NB4 (cell line): ENCODE measurements at regions not wholly inside any gene's neighbourhood (a gene's known extent, or its start where the extent isn't known, plus 50 kb on each side); places are given as distances from the start of the nearest gene placed in this dataset.

Source experiments
- TF ChIP-seq, protein P1 (sequence below): IDR thresholded peaks from 2 replicates; pipeline ENCODE4 v1.6.1; 2011; ENCODE audit warnings: low read depth, low read length
- TF ChIP-seq, protein P2 (sequence below): IDR thresholded peaks from one replicate; pipeline ENCODE4 v1.5.1; 2012; ENCODE audit warnings: low read depth, low read length

GRCh38 chr6:121578216-121578615 lies 142.8 kb downstream of the GJA1 start:
- TF ChIP-seq, protein P1, sequence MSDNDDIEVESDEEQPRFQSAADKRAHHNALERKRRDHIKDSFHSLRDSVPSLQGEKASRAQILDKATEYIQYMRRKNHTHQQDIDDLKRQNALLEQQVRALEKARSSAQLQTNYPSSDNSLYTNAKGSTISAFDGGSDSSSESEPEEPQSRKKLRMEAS, result no peak
- TF ChIP-seq, protein P2, sequence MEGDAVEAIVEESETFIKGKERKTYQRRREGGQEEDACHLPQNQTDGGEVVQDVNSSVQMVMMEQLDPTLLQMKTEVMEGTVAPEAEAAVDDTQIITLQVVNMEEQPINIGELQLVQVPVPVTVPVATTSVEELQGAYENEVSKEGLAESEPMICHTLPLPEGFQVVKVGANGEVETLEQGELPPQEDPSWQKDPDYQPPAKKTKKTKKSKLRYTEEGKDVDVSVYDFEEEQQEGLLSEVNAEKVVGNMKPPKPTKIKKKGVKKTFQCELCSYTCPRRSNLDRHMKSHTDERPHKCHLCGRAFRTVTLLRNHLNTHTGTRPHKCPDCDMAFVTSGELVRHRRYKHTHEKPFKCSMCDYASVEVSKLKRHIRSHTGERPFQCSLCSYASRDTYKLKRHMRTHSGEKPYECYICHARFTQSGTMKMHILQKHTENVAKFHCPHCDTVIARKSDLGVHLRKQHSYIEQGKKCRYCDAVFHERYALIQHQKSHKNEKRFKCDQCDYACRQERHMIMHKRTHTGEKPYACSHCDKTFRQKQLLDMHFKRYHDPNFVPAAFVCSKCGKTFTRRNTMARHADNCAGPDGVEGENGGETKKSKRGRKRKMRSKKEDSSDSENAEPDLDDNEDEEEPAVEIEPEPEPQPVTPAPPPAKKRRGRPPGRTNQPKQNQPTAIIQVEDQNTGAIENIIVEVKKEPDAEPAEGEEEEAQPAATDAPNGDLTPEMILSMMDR, result no peak
